ENCODE measurements at regions not wholly inside any gene's neighbourhood (a gene's known extent, or its start where the extent isn't known, plus 50 kb on each side); places are given as distances from the start of the nearest gene placed in this dataset.

DNA sequence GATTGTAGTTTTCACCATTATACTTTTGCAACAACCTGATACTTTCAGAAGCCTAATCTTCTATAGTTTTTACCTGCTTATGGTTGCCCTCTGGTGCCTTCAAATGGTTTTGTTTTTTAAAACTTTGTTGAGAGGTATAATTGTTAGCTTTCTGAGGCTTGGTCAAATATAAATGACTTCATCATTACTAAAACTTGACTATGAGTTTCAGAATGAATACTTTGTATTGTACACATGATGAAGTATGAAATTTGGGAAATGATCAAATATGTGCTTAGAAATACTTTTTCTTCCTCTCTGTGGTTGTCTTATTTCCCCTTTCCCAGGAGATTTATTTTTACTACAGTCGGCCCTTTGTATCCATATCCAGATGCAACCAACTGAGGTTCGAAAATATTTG, 151.8 kb upstream of the B3GALT2 start (continued):
- TF ChIP-seq BRCA1 (IDR thresholded peaks at IDR 0.05; ENCODE audit: low read depth, low read length) (no peak), CHD4 (IDR thresholded peaks at IDR 0.05) (no peak), ZSCAN29 (IDR thresholded peaks at IDR 0.05) (no peak), ATF7 (IDR thresholded peaks at IDR 0.05; ENCODE audit: low read depth) (peak; percentile 74), BCL11A (IDR thresholded peaks at IDR 0.05; ENCODE audit: low read depth, low read length) (no peak), RB1 (IDR thresholded peaks at IDR 0.05; ENCODE audit: borderline replicate concordance) (no peak), JUNB (IDR thresholded peaks at IDR 0.05) (peak; percentile 85), RAD21 (IDR thresholded peaks at IDR 0.05; ENCODE audit: insufficient read depth, low read depth, low read length) (peak; percentile 68), POLR2A (IDR thresholded peaks at IDR 0.05; ENCODE audit: low read depth, low read length) (no peak), RUNX3 (IDR thresholded peaks at IDR 0.05; ENCODE audit: low read length) (peak; percentile 36; the same call in 1 of the 2 replicates), ASH2L (IDR thresholded peaks at IDR 0.05; ENCODE audit: borderline replicate concordance, low read depth) (no peak), RCOR1 (conservative IDR thresholded peaks at IDR 0.05; ENCODE audit: low read depth, low read length) (no peak), WRNIP1 (IDR thresholded peaks at IDR 0.05; ENCODE audit: borderline replicate concordance, low read depth, low read length) (no peak), EP300 (IDR thresholded peaks at IDR 0.05; ENCODE audit: borderline replicate concordance in 1 of 2, control insufficient read depth in 1 of 2, low read depth in 2 of 2, low read length in 2 of 2) (no peak), NR2C2 (IDR thresholded peaks at IDR 0.05; ENCODE audit: borderline replicate concordance, control insufficient read depth, insufficient read length, low read depth) (no peak), IKZF1 (conservative IDR thresholded peaks at IDR 0.05) (no peak), STAT1 (conservative IDR thresholded peaks at IDR 0.05) (no peak), NFIC (IDR thresholded peaks at IDR 0.05; ENCODE audit: low read depth, low read length) (peak; percentile 68; the same call in 1 of the 2 replicates), POLR2AphosphoS2 (IDR thresholded peaks at IDR 0.05; ENCODE audit: low read depth, low read length) (no peak), ETV6 (conservative IDR thresholded peaks at IDR 0.05 in 1 of 2, IDR thresholded peaks at IDR 0.05 in 1 of 2; ENCODE audit: borderline replicate concordance in 1 of 2, low read depth in 1 of 2) (no peak), BHLHE40 (IDR thresholded peaks at IDR 0.05; ENCODE audit: borderline replicate concordance in 1 of 2, low read depth in 2 of 2, low read length in 1 of 2) (no peak)
- TF ChIP-seq, protein P1, sequence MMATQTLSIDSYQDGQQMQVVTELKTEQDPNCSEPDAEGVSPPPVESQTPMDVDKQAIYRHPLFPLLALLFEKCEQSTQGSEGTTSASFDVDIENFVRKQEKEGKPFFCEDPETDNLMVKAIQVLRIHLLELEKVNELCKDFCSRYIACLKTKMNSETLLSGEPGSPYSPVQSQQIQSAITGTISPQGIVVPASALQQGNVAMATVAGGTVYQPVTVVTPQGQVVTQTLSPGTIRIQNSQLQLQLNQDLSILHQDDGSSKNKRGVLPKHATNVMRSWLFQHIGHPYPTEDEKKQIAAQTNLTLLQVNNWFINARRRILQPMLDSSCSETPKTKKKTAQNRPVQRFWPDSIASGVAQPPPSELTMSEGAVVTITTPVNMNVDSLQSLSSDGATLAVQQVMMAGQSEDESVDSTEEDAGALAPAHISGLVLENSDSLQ (IDR thresholded peaks at IDR 0.05): no peak
- TF ChIP-seq, protein P2, sequence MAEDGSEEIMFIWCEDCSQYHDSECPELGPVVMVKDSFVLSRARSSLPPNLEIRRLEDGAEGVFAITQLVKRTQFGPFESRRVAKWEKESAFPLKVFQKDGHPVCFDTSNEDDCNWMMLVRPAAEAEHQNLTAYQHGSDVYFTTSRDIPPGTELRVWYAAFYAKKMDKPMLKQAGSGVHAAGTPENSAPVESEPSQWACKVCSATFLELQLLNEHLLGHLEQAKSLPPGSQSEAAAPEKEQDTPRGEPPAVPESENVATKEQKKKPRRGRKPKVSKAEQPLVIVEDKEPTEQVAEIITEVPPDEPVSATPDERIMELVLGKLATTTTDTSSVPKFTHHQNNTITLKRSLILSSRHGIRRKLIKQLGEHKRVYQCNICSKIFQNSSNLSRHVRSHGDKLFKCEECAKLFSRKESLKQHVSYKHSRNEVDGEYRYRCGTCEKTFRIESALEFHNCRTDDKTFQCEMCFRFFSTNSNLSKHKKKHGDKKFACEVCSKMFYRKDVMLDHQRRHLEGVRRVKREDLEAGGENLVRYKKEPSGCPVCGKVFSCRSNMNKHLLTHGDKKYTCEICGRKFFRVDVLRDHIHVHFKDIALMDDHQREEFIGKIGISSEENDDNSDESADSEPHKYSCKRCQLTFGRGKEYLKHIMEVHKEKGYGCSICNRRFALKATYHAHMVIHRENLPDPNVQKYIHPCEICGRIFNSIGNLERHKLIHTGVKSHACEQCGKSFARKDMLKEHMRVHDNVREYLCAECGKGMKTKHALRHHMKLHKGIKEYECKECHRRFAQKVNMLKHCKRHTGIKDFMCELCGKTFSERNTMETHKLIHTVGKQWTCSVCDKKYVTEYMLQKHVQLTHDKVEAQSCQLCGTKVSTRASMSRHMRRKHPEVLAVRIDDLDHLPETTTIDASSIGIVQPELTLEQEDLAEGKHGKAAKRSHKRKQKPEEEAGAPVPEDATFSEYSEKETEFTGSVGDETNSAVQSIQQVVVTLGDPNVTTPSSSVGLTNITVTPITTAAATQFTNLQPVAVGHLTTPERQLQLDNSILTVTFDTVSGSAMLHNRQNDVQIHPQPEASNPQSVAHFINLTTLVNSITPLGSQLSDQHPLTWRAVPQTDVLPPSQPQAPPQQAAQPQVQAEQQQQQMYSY (CRISPR knock-in tag; IDR thresholded peaks at IDR 0.05): no peak
- TF ChIP-seq, protein P3, sequence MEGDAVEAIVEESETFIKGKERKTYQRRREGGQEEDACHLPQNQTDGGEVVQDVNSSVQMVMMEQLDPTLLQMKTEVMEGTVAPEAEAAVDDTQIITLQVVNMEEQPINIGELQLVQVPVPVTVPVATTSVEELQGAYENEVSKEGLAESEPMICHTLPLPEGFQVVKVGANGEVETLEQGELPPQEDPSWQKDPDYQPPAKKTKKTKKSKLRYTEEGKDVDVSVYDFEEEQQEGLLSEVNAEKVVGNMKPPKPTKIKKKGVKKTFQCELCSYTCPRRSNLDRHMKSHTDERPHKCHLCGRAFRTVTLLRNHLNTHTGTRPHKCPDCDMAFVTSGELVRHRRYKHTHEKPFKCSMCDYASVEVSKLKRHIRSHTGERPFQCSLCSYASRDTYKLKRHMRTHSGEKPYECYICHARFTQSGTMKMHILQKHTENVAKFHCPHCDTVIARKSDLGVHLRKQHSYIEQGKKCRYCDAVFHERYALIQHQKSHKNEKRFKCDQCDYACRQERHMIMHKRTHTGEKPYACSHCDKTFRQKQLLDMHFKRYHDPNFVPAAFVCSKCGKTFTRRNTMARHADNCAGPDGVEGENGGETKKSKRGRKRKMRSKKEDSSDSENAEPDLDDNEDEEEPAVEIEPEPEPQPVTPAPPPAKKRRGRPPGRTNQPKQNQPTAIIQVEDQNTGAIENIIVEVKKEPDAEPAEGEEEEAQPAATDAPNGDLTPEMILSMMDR (IDR thresholded peaks at IDR 0.05 in 2 of 3, conservative IDR thresholded peaks at IDR 0.05 in 1 of 3; ENCODE audit: control insufficient read depth in 2 of 3, extremely low read depth in 1 of 3, insufficient read depth in 1 of 3, low read depth in 3 of 3, low read length in 3 of 3): peak in 2 of 3 experiments; percentile 15 to 34; a peak in 1 of 6 replicates
